K562 (cell line): ENCODE measurements at regions not wholly inside any gene's neighbourhood (a gene's known extent, or its start where the extent isn't known, plus 50 kb on each side); places are given as distances from the start of the nearest gene placed in this dataset.
A peak's percentile ranks its signal among the peaks of the same experiment; 100 is the strongest.

Experiments
- CBFA2T3 ChIP-seq: fragments of 450-650 bp; IDR thresholded peaks from 2 replicates; pipeline ENCODE4 v1.6.1; 2017
- CEBPB ChIP-seq: fragments of 450-650 bp; IDR thresholded peaks from 2 replicates; pipeline ENCODE4 v1.6.1; 2016; ENCODE audit warnings: missing genetic modification characterization, missing compliant biosample characterization
- CHD1 ChIP-seq: fragments of 200-600 bp; sonication (generic); IDR thresholded peaks from one replicate; pipeline ENCODE4 v1.6.1; 2012; ENCODE audit warnings: mild to moderate bottlenecking, moderate library complexity, low read length, inconsistent platforms
- CXXC5 ChIP-seq: fragments of 250-450 bp; sonication (Bioruptor Pico); IDR thresholded peaks from 2 replicates; pipeline ENCODE4 v1.8.0; 2022; ENCODE audit warnings: inconsistent platforms, mild to moderate bottlenecking, moderate library complexity
- HDAC1 ChIP-seq, 2 experiments: fragments of 450-650 bp; IDR thresholded peaks; 2 replicates each; pipeline ENCODE4 v1.6.1; 2016 to 2017; ENCODE audit warnings: inconsistent platforms in 1 of 2, mild to moderate bottlenecking in 1 of 2, moderate library complexity in 1 of 2
- HMGN3 ChIP-seq: IDR thresholded peaks from 2 replicates; pipeline ENCODE4 v1.6.1; 2011; ENCODE audit warnings: borderline replicate concordance, low read depth, mild to moderate bottlenecking, mixed read lengths, low read length; ENCODE audit not compliant: insufficient read length; ENCODE audit errors: extremely low read depth
- HNRNPLL ChIP-seq: fragments of 200-400 bp; formaldehyde crosslinking; IDR thresholded peaks from 2 replicates; pipeline ENCODE4 v1.6.1; 2017; ENCODE audit warnings: low read length, low read depth, mild to moderate bottlenecking; ENCODE audit not compliant: poor library complexity, severe bottlenecking
- NFATC3 ChIP-seq: fragments of 450-650 bp; IDR thresholded peaks from 2 replicates; pipeline ENCODE4 v1.6.1; 2017; ENCODE audit warnings: mild to moderate bottlenecking
- NFIC ChIP-seq: fragments of 450-650 bp; IDR thresholded peaks from 2 replicates; pipeline ENCODE4 v1.6.1; 2017; ENCODE audit warnings: mild to moderate bottlenecking, inconsistent platforms
- SIX5 ChIP-seq, 2 experiments: IDR thresholded peaks; 2 replicates each; pipeline ENCODE4 v1.6.1; 2011; ENCODE audit warnings: low read length in 2 of 2, borderline replicate concordance in 1 of 2, low read depth in 1 of 2, mild to moderate bottlenecking in 1 of 2, moderate library complexity in 1 of 2; ENCODE audit not compliant: insufficient read depth in 1 of 2
- TBP ChIP-seq: optimal IDR thresholded peaks from 2 replicates; pipeline ENCODE3; 2011; ENCODE audit warnings: low read depth, low read length, improper control_type of control experiment
- YY1 ChIP-seq, 3 experiments: IDR thresholded peaks; 2 replicates each; pipeline ENCODE4 v1.6.1; 2011; ENCODE audit warnings: low read length in 2 of 3, mild to moderate bottlenecking in 2 of 3, moderate library complexity in 2 of 3, borderline replicate concordance in 1 of 3, control low read depth in 1 of 3, low read depth in 1 of 3; ENCODE audit not compliant: insufficient read depth in 3 of 3, insufficient replicate concordance in 2 of 3, control insufficient read depth in 1 of 3, insufficient read length in 1 of 3; ENCODE audit errors: extremely low read depth in 1 of 3
- ZNF143 ChIP-seq: sonication (generic); formaldehyde crosslinking; IDR thresholded peaks from 2 replicates; pipeline ENCODE4 v1.9.0; 2022; ENCODE audit warnings: mild to moderate bottlenecking, missing genetic modification reagents
- ZNF24 ChIP-seq: fragments of 450-650 bp; IDR thresholded peaks from 2 replicates; pipeline ENCODE4 v1.6.1; 2016
- TF ChIP-seq, protein P1 (sequence below): fragments of 450-650 bp; IDR thresholded peaks from 2 replicates; pipeline ENCODE4 v1.6.1; 2016; ENCODE audit warnings: borderline replicate concordance
- TF ChIP-seq, protein P2 (sequence below): sonication (generic); formaldehyde crosslinking; IDR thresholded peaks from 2 replicates; pipeline ENCODE4 v1.9.0; 2022; ENCODE audit warnings: mild to moderate bottlenecking, missing genetic modification reagents

DNA sequence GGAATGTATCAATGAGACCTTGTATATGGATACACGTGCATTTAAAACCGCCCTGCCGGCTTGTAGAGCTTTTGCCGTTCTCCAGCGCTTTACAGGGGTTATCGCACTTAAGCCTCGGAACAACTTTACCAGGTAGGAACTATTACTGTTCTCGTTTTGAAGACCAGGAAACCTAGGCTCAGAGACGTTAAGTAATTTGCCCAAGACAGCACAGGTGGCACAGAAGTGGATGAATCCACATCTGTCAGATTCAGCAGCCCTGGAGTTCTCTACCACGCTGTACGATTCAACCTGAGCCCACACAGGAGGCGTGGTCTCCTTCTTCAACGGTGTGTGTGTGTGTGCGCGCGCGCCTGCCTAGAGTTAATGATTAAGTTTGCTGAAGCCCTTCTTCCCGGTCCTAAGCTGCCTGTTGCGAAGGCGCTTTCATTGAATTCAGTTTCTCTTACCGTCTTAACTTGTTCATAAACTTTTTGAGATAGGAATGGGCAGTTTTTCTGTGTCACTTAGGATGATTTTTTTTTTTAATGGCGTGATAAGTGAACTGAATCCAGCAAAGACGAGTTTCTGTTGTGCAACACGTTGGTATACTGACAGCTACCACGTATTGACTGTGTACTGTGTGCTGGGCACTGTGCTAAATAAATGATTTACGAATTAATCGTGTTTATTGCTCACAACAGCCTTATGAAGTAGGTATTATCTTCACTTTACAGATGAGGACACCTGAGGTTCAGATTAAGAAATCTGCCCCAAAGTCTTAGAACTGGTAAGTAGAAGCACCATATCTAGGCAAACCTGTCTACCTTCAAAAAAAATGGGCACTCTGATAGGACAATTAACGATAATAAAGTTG lies 67.4 kb downstream of the KCNRG start (continued):
- TF ChIP-seq TBP: peak; percentile 59
- no peak for TF ChIP-seq SIX5 (IDR thresholded peaks at IDR 0.05; ENCODE audit: borderline replicate concordance in 1 of 2, insufficient read depth in 1 of 2, low read depth in 1 of 2, low read length in 2 of 2)
- TF ChIP-seq CXXC5 (CRISPR knock-in tag): 0 out of 2 replicates have a peak, but pooled peaks have one; percentile 19
- TF ChIP-seq NFIC: no peak
- TF ChIP-seq ZNF143 (CRISPR knock-in tag): no peak
- peak; percentile 74 for TF ChIP-seq CHD1
- TF ChIP-seq, protein P1, sequence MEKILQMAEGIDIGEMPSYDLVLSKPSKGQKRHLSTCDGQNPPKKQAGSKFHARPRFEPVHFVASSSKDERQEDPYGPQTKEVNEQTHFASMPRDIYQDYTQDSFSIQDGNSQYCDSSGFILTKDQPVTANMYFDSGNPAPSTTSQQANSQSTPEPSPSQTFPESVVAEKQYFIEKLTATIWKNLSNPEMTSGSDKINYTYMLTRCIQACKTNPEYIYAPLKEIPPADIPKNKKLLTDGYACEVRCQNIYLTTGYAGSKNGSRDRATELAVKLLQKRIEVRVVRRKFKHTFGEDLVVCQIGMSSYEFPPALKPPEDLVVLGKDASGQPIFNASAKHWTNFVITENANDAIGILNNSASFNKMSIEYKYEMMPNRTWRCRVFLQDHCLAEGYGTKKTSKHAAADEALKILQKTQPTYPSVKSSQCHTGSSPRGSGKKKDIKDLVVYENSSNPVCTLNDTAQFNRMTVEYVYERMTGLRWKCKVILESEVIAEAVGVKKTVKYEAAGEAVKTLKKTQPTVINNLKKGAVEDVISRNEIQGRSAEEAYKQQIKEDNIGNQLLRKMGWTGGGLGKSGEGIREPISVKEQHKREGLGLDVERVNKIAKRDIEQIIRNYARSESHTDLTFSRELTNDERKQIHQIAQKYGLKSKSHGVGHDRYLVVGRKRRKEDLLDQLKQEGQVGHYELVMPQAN: peak; percentile 81; the same call in 1 of the 2 replicates
- TF ChIP-seq NFATC3: 0 out of 2 replicates have a peak, but pooled peaks have one; percentile 50
- peak; percentile 49 for TF ChIP-seq CBFA2T3
- no peak for TF ChIP-seq HMGN3
- TF ChIP-seq ZNF24: peak; percentile 64; the same call in 1 of the 2 replicates
- TF ChIP-seq CEBPB: peak; percentile 93
- peak in 1 of 2 experiments; percentile 79; a peak in 2 of 4 replicates for TF ChIP-seq HDAC1 (IDR thresholded peaks at IDR 0.05)
- TF ChIP-seq HNRNPLL: no peak
- TF ChIP-seq, protein P2, sequence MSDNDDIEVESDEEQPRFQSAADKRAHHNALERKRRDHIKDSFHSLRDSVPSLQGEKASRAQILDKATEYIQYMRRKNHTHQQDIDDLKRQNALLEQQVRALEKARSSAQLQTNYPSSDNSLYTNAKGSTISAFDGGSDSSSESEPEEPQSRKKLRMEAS (CRISPR knock-in tag): no peak
- TF ChIP-seq YY1 (IDR thresholded peaks at IDR 0.05; ENCODE audit: borderline replicate concordance in 1 of 3, control insufficient read depth in 1 of 3, extremely low read depth in 1 of 3, insufficient read depth in 3 of 3, insufficient read length in 1 of 3, insufficient replicate concordance in 2 of 3, low read depth in 1 of 3, low read length in 2 of 3): no peak
